HTR-8/SVneo (cell line): ENCODE measurements at regions not wholly inside any gene's neighbourhood (a gene's known extent, or its start where the extent isn't known, plus 50 kb on each side); places are given as distances from the start of the nearest gene placed in this dataset.
"Not testable (repeated sequence)": the region's sequence is repeated elsewhere in the genome, so short reads cannot be mapped to it uniquely, and the experiment has no call there.

ENCODE experiments used
- DNase-seq: peaks from one replicate; pipeline ENCODE4 v3.0.0; 2011; ENCODE audit warnings: low spot score, mixed read lengths; ENCODE audit not compliant: insufficient read length
- FAIRE-seq: peaks from 2 replicates; lab custom pipeline; 2011; peaks lifted over from hg19 to GRCh38; lab: Jason Lieb, UNC

DNA sequence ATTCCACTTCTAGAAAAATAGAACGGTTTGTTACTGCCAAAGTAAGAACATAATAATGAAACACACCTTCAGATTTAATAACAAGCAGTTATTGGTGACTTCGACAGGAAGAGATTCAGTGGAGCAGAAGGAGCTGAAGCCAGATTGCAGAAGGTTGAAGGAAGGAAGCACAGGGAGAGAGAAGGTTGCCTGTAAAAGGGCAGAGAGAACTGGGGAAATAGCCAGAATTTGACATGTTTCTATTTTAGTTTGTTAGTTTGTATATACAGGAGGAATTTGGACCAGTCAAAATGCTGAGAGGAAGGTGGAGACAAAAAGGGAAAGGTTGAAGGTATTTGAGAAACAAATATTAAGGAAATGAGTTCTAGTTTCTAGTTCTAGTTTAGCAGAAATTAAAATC, 269.2 kb upstream of the ELAVL2 start:
- DNase-seq (no peak), FAIRE-seq (no peak)

DNA sequence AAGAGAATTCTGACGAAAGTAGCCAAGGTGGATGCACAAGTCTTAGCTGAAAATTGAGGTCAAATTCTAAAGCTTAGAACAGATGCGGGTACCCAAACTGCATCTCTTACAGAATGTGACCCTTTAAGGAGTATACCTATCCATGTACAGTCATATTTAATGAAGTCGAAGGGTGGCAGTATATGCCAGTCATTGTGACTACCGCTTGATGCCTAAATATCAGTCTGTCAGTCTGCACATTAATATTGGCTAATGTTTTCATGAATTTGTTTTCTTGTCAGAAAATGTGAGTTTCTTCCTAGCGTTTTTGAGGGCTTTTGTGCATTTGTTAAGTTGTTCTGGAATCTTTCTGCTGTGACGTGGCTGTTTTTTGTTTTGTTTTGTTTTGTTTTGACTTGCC, 264.5 kb upstream of the ELAVL2 start:
- no peak for DNase-seq
- no peak for FAIRE-seq

DNA sequence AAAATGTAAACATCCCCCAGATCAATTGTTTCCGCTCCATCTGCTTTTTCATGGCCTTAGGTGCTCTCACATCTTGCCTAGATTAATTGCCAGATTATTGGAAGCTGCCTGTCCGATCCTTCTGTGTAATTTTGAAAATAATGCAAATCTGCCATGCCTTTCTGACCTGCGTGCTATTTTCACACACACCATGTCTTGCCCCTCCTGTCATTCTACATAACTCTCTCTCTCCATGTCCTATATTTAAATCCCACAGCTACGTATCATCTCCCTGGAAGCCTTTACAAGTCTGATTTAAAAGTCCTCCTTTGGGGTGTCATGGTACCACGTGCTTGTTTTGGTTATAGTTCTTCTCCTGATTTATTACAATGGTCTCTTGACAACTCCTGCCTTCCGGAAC, 247.6 kb upstream of the ELAVL2 start:
- no peak for FAIRE-seq
- DNase-seq, result no peak

DNA sequence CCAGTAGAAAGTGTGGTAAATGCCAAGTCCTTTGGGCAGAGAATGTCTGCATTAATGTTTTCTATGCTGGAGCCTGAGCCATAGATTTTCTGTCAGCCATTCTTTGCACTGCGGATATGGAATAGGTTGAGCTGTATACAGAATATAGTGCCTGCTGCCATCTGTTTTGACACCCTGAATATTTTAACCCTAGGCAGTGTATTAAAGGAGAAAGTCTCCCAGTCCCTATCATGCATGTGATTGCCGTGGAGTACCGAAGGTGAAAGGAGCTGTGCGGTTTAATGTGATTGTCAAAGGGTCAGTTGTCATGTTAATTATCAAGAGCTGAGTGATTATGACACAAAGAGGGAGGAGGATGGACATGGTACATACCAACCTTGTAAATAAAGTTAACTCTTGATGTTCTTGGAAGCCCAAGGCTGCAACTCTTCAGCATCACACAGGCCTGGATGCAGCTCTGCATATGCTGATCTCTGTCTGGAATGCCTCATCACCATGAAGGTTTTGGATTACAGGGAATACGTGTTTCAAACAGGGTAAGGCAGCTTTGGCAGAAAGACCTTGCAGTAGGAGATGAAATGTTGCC, 247.1 kb upstream of the ELAVL2 start:
- FAIRE-seq, result no peak
- no peak for DNase-seq

DNA sequence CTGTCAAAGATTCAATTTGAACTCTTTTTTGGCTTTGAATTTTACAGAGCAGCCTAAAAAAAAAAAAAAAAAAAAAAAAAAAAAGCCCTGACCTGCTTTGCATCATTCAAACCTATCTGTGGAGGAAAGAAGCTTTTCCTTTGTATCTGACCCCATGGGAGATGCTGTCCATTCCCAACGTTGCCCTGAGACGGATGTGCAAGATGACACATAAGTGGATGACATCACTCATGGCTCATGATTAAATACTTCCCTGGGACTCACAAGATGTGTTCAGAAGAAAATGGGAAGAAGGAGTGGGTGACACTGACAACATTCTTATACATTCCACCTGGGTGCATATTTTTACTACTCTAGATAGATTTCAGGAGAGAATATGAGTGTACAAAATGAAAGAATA, 245.7 kb upstream of the ELAVL2 start:
- no peak for FAIRE-seq
- DNase-seq, result no peak

DNA sequence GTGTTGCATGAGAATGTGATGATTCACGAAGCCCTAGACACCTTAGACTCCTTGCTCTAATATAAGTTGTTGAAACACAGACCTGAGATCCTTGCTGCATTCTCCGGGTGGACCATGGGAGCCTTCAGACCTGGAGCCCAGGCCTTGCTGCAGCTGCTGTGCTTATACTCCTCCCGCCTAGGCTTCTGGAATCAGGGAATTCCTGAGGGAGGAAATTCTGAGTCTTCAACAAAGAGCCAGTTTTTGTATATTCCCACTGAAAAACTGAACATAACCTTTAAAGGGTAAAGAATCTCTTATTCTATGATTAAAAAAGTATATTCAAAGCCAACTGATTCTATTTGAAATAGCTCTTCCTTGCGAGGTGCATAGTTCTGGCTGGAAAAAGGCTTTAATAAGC, 245.1 kb upstream of the ELAVL2 start:
- FAIRE-seq (no peak), DNase-seq (no peak)

DNA sequence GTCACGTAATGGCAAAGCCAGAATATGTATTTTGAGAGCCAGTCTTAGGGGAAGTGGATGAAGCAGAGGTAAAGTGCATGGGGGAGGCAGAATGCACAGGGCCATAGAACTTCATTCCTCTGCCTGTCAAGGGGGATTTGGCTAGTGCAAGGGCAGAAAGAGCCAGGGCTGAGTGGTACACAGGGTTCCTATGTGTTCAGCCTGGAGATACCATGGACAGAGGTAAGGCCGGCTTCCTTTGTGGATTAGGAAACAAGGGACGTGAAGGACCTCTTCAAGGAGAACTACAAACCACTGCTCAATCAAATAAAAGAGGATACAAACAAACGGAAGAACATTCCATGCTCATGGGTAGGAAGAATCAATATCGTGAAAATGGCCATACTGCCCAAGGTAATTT, 241.1 kb upstream of the ELAVL2 start:
- not testable (repeated sequence) for FAIRE-seq, DNase-seq

DNA sequence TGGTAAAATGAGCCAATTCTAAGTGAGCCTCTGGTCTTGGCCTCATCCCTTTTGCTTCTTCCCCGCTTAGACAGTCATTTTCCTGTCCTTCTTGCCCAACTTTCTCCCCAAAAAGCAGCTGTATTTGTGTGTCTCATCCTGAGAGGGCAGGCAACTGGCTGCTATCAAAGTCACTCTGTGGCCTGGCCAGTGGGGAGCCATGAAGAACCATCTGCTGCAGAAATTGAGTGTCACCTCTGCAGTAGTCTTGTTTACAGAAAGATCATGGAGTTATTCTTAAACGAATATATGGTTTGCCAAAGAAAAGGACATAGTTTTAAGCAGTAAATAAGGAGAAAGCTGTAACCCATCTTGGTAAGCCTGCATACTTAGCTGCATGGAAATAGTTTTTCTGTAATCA, 233.6 kb upstream of the ELAVL2 start:
- no peak for FAIRE-seq
- no peak for DNase-seq

DNA sequence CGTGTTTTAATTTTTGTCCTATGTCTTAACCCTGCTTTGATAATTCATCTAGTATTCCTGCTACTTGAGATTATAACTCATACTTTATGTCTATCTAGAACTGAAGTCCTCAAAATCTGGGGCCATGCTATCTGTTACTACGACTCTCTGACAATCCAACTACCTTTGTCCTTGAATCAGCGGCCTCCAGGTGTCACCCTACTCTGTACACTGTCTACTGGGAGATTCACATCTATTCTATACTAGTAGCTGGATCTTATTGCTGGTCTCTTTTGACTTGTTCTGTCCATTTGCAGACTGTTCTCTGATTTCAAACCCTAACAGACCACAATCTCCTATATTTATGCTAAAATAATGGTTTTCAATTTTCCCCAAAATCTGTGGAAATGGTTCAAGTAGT, 225.5 kb upstream of the ELAVL2 start:
- no peak for DNase-seq
- FAIRE-seq, result no peak

DNA sequence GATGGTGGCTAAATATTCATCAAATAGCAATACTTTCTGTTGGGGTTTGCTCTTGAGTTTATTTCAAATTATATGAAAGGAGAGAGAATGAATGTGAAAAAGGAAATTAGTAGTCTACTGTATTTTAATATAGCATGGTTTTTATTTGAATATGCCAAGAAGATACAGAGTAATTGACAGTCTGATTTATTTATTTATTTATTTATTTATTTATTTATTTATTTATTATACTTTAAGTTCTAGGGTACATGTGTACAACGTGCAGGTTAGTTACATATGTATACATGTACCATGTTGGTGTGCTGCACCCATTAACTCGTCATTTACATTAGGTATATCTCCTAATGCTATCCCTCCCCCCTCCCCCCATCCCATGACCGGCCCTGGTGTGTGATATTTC, 224.2 kb upstream of the ELAVL2 start:
- FAIRE-seq, DNase-seq: not testable (repeated sequence)

DNA sequence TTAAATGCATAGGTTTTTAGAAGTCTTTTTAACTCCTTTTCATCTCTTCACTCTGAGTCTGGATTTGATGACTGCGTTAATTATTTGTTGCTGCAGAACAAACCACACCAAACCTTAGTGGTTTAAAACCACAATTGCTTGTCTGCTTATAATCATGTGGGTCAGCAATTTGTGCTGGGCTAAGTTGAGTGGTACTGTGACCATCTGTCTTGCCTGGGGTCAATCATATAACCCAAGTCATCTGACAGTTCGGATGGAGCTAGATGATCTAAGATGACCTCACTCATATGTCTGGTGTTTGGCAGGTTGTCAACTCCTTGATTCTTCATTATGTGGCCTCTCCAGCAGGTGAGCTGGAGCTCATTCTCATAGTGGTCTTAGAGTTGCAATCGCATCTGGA, 219.1 kb upstream of the ELAVL2 start:
- DNase-seq (no peak), FAIRE-seq (no peak)

DNA sequence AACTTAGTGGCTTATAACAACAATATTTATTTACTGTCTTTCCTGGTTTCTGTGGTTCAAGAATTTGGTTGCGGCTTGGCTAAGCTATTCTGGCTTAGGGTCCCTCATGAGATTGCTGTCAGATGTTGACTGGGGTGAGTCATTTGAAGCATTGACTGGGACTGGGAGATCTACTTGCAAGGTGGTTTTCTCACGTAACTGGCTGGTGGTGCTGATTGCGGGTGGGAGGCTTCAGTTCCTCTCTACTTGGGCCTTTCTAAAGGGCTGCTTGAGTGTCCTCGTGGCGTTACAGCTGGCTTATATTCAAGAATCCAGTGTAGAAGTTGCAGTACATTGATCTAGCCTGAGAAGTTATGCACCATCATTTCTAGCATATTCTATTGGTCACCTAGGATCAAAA, 218.5 kb upstream of the ELAVL2 start:
- FAIRE-seq, result no peak

DNA sequence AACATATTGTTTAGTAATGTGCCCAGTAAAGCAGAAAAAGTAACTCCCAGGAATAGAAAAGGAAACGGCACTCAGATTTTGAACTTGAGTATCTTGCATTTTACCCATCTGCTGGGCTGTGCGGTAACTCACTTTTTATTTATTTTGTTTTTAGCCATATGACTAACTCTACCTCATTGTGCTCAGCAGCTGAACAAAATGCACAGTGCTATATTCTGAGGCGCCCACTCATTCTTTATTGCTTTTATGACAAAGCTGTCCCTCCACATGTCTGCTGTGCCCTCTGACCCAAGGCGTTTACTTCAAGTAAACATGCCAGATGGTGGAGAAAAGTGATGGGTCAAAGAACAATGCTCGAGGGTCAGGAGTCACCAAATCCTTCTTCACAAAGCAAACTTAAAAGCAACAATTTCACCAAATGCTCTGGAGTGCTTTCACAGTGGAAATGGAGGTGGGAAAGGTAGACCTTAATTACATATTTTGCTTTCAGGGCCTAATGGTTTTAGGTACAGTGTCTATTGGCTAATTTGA, 215.2 kb upstream of the ELAVL2 start:
- DNase-seq, result no peak
- no peak for FAIRE-seq

More for the DNA sequence above, 218.5 kb upstream of the ELAVL2 start:
- no peak for DNase-seq

DNA sequence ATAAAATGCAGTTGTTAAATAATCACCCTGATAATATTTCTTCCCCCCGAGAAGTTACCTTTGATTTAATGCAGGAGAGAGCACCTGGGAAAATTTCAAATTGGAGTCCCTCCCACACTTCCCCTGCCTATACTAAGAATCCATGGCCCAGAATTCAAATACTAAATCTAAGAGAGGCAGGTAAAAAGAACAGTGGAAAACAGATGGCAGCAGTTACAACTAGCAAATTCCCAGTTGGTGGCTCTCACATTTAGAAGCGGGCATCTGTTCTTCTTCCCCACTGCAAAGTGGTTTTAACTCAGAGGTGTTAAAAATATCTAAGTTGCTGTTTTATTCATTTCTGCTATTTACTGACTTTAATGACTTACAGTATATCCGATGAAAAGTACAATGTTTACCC, 210.4 kb upstream of the ELAVL2 start:
- DNase-seq (no peak), FAIRE-seq (no peak)

DNA sequence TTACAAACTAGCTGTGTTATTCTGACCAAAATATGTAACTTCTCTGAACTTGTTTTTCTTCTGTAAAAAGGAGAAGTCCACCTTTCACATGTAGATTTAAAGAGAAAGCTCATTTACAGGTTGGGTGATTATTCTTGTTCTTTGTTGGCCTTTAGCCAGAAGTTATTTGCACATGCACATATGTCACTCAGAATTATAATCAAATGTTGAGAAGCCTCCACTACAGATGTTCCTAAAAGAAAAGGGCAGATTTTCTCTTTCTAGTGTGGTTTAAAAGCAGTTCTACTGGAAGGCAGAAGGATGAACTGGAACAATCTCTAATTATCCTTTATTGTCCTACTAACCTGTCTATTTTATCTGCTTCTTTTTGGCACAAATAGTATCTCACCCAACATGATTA, 209.8 kb upstream of the ELAVL2 start:
- no peak for DNase-seq
- no peak for FAIRE-seq

DNA sequence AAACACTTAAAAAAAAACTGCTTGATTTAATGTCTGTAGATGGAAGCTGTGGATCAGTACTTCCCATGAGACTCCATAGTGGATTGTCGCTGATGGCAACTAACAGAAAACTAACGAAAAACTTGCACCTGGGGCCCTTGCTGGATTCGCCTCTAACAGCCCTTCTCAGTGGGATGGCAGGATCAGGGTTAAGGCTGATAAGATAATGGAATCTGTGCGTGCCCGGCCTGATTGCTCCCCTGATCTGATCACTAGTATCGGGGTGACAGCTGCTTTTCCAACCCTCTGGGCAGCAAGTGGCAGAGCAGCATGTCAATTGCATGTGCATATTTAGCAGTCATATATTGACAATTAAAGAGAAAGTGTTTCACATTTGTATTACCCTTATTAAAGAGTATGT, 185.8 kb upstream of the ELAVL2 start:
- FAIRE-seq (no peak), DNase-seq (no peak)

DNA sequence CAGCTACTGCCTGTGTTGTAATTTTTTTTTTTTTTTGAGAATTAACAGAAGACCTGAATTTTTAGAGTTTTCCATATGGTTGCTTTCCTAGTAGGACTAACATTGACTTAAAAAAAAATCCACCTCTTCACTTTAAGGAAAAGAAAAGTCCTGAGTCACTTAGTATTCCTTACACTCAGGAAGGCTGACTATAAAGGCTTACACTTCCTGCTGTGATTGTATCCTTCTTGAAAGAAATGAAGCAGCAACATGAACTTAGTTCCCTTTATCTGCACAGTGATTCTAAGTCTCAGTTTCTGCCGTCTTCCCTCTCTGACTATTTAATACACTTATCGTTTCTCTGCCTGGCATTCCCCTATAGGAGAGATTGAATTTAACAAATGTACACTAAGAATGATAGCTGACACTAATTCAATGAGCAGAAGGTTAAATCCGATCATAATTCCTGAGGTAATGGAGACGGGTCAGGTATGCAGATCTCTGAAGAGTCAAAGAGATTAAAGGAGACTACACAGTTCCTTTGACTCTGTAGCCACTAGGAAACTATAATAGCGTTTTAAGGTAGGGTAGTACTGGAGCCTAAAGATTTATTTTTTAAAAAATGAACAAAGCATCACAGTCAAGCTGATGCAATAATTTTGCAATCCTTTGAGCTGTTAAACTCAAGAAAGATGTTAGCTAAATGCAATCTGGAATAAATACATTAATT, 185.1 kb upstream of the ELAVL2 start:
- FAIRE-seq (no peak), DNase-seq (no peak)

DNA sequence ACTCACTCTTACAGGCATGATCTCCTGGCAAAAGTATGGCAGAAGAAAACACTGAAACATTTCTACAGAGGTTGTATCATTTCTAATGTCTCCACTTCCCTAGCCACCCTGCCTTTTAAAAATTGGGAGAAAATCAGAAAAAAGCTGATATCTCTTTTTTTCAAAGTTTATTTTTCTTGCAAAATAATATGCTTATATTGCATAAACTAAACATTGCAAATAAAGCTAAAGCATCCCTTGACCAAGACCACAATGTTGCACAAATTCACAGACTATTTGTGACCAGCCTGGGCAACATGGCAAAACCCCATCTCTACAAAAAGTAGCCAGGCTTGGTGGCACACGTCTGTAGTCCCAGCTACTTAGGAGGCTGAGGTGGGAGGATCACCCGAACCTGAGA, 183.3 kb upstream of the ELAVL2 start:
- DNase-seq (no peak), FAIRE-seq (no peak)

DNA sequence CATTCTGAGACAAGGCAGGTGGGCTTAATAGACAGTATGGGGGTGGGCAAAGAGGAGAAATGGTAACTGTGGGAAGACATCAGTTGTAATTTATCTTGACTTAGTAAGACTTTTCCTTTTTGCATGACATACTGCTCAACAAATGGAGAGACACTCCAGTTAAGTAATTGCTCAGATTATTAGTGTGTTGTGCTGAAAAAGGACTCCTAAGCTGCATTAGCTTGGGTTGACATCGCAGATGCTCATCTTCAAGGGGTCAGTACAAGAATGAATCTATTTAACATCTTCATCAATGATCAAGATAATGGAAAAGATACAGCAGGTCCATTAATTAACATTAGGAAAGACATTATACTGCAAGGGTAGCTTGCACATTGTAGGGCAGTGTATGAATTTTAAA, 181.1 kb upstream of the ELAVL2 start:
- FAIRE-seq, result no peak
- DNase-seq, result no peak

DNA sequence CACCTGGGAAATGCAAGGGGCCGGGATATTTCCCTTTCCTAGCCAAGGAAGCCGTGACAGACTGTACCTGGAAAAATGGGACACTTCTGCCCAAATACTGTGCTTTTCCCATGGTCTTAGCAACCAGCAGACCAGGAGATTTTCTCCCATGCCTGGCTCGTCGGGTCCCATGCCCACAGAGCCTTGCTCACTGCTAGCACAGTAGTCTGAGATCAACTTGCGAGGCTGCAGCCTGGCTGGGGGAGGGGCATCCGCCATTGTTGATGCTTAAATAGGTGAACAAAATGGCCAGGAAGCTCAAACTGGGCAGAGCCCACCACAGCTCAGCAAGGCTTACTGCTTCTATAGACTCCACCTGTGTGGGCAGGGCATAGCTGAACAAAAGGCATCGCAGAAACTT, 165.8 kb upstream of the ELAVL2 start:
- FAIRE-seq, DNase-seq: not testable (repeated sequence)

DNA sequence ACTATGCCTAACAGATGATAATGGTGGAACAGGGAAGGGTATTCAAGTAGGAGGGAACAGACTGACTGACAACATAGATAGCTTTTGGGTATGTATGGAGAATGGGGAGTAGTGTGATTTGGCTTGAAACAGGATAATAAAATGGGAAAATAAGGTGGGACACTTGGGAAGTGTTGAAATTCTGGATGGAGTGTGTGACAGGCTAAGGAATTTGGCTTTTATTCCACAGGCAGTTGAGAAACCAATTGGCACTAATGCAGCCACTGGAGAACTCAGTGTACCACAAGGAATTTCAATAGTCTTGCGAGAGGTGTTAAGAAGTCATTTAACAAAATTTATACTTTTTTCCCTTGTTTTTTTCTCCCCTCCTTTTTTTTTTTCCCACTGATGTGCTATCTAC, 153.5 kb upstream of the ELAVL2 start:
- DNase-seq (no peak), FAIRE-seq (no peak)

DNA sequence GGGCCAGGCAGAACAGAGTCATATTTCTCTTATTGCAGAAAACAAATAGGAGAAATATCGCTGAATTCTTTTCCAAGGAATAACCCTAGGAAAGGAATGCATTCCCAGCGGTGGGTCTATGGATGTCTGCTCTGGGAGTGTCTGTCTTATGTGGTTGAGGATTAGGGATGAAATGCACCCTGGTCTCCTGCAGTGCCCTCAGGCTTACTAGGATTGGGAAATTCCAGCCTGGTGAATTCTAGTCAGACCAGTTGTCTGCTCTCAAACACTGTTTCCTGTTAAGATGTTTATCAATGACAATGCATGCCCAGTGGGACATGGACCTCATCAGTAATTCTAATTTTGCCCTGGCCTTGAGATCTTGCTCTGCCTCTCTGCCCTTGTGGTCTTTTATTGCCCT, 136.1 kb upstream of the ELAVL2 start:
- FAIRE-seq (no peak), DNase-seq (no peak)
